WTC11 (cell line): ENCODE measurements at regions not wholly inside any gene's neighbourhood (a gene's known extent, or its start where the extent isn't known, plus 50 kb on each side); places are given as distances from the start of the nearest gene placed in this dataset.

Experiments
- ATAC-seq: fragments of 200-7000 bp; cut with Tn5 transposase; 2 replicates; pipeline ENCODE4 v1.10.0; 2021; ENCODE audit warnings: mild to moderate bottlenecking, moderate library complexity
- CTCF ChIA-PET: fragments of 300-600 bp; sonication (Branson Sonifier 250); formaldehyde crosslinking; loops from one replicate; lab custom pipeline; 2021; ENCODE audit warnings: antibody characterized with exemption; lab: Charles Lee
- POLR2A ChIA-PET: fragments of 350-600 bp; sonication (Branson Sonifier 250); formaldehyde crosslinking; loops from one replicate; lab custom pipeline; 2021; ENCODE audit warnings: antibody characterized with exemption; lab: Charles Lee
- DNase-seq: peaks from one replicate; pipeline ENCODE4 v3.0.0; 2021; ENCODE audit warnings: low spot score
- H3K27ac Mint-ChIP-seq: 2 replicates; pipeline ENCODE4 v1.8.0; 2021; ENCODE audit warnings: mixed read lengths
- H3K27me3 Mint-ChIP-seq: 2 replicates; pipeline ENCODE4 v1.8.0; 2021; ENCODE audit warnings: low read depth, mild to moderate bottlenecking, moderate library complexity, mixed read lengths
- H3K36me3 Mint-ChIP-seq: 2 replicates; pipeline ENCODE4 v1.8.0; 2021; ENCODE audit warnings: mixed read lengths
- H3K4me1 Mint-ChIP-seq: 2 replicates; pipeline ENCODE4 v1.8.0; 2022; ENCODE audit warnings: mixed read lengths
- H3K4me3 Mint-ChIP-seq: 2 replicates; pipeline ENCODE4 v1.8.0; 2021; ENCODE audit warnings: mild to moderate bottlenecking, moderate library complexity, mixed read lengths
- H3K9me3 Mint-ChIP-seq: 2 replicates; pipeline ENCODE4 v1.8.0; 2021; ENCODE audit warnings: mixed read lengths
- CBFB ChIP-seq: sonication (generic); formaldehyde crosslinking; IDR thresholded peaks from 2 replicates; pipeline ENCODE4 v1.8.1; 2022; ENCODE audit warnings: mild to moderate bottlenecking, low read depth, missing genetic modification reagents
- ETV6 ChIP-seq: sonication (generic); formaldehyde crosslinking; IDR thresholded peaks from 2 replicates; pipeline ENCODE4 v1.8.1; 2022; ENCODE audit warnings: mild to moderate bottlenecking, missing genetic modification reagents
- FOXP4 ChIP-seq: sonication (generic); formaldehyde crosslinking; IDR thresholded peaks from 2 replicates; pipeline ENCODE4 v1.8.0; 2022; ENCODE audit warnings: mild to moderate bottlenecking, missing genetic modification reagents
- JUN ChIP-seq: sonication (generic); formaldehyde crosslinking; IDR thresholded peaks from 2 replicates; pipeline ENCODE4 v1.8.0; 2023; ENCODE audit warnings: mild to moderate bottlenecking, missing genetic modification reagents
- MYBL2 ChIP-seq: sonication (generic); formaldehyde crosslinking; IDR thresholded peaks from 2 replicates; pipeline ENCODE4 v1.8.1; 2023; ENCODE audit warnings: mild to moderate bottlenecking, moderate library complexity, missing genetic modification reagents
- PRDM15 ChIP-seq: sonication (generic); formaldehyde crosslinking; IDR thresholded peaks from 2 replicates; pipeline ENCODE4 v1.8.0; 2022; ENCODE audit warnings: missing genetic modification reagents
- SP1 ChIP-seq: sonication (generic); formaldehyde crosslinking; conservative IDR thresholded peaks from 2 replicates; pipeline ENCODE4 v1.8.1; 2022; ENCODE audit warnings: missing genetic modification reagents
- TEAD1 ChIP-seq: sonication (generic); formaldehyde crosslinking; IDR thresholded peaks from 2 replicates; pipeline ENCODE4 v1.8.0; 2022; ENCODE audit warnings: mild to moderate bottlenecking, missing genetic modification reagents
- ZBTB21 ChIP-seq: sonication (generic); formaldehyde crosslinking; IDR thresholded peaks from 2 replicates; pipeline ENCODE4 v1.8.1; 2023; ENCODE audit warnings: mild to moderate bottlenecking, missing genetic modification reagents, borderline replicate concordance
- ZNF219 ChIP-seq: sonication (generic); formaldehyde crosslinking; IDR thresholded peaks from 2 replicates; pipeline ENCODE4 v1.8.0; 2023; ENCODE audit warnings: missing genetic modification reagents, mild to moderate bottlenecking, borderline replicate concordance
- ZNF416 ChIP-seq: fragments of 250-450 bp; sonication (Bioruptor Pico); IDR thresholded peaks from 2 replicates; pipeline ENCODE4 v1.9.0; 2021; ENCODE audit warnings: mild to moderate bottlenecking, inconsistent platforms
- ZNF423 ChIP-seq: fragments of 250-450 bp; sonication (Bioruptor Pico); IDR thresholded peaks from 2 replicates; pipeline ENCODE4 v2.1.2; 2022; ENCODE audit warnings: mild to moderate bottlenecking, moderate library complexity
- ZNF671 ChIP-seq: fragments of 250-450 bp; sonication (Bioruptor Pico); IDR thresholded peaks from 2 replicates; pipeline ENCODE4 v1.8.0; 2021; ENCODE audit warnings: mild to moderate bottlenecking
- TF ChIP-seq, protein P1 (sequence below): sonication (generic); formaldehyde crosslinking; IDR thresholded peaks from 2 replicates; pipeline ENCODE4 v1.8.1; 2023; ENCODE audit warnings: mild to moderate bottlenecking, missing genetic modification reagents
- TF ChIP-seq, protein P2 (sequence below): fragments of 250-450 bp; sonication (Bioruptor Pico); conservative IDR thresholded peaks from 2 replicates; pipeline ENCODE4 v1.9.0; 2021; ENCODE audit warnings: mild to moderate bottlenecking

DNA sequence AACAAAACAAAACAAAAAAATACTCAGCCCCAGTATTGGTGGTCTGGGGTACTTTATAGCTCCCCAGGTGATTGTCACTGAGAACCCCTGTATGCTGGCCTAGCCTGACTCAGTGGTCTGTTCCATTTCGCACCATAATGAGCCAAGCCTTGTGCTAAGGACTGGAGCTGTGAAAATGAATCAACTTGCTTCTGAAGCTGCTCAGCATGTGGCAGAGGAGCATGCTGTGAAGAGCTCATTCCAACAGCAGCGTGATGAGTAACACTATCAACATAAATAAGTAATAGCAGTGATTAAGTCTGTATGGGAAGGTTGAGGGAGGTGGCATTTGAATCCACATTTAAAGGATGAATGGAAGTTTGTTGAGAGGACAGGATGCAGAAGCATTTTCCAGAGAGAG, 67.2 kb upstream of the ATL2 start:
- Mint-ChIP-seq H3K9me3 (no peaks in the 10 kb centered on the region), H3K27me3 (peaks cover 31% of the 10 kb centered on the region), H3K4me3 (no peak overlapping the region), H3K27ac (peak overlapping the region; percentile 20), H3K4me1 (peaks cover 53% of the 10 kb centered on the region), H3K36me3 (no peaks in the 10 kb centered on the region)
- POLR2A ChIA-PET: interaction anchor here (0.9 kb wide), 1 partner anchor 67 kb away, joined by 5 read pairs; no protein-coding TSS in a partner anchor
- CTCF ChIA-PET: interaction anchor here (1.0 to 2.2 kb wide), 4 partner anchors 21 to 462 kb away, joined by 3 to 14 read pairs (median 6); no protein-coding TSS in a partner anchor
- TF ChIP-seq ZNF219 (CRISPR knock-in tag) (no peak), CBFB (CRISPR knock-in tag) (no peak), TEAD1 (peak; percentile 90; the same call in 1 of the 2 replicates), FOXP4 (CRISPR knock-in tag) (peak; percentile 48; the same call in 1 of the 2 replicates), ZBTB21 (CRISPR knock-in tag) (no peak), JUN (CRISPR knock-in tag) (no peak), MYBL2 (no peak), ZNF671 (CRISPR knock-in tag) (no peak), ZNF423 (peak; percentile 57; the same call in 1 of the 2 replicates), ETV6 (CRISPR knock-in tag) (no peak), SP1 (CRISPR knock-in tag) (no peak), ZNF416 (CRISPR knock-in tag) (no peak), PRDM15 (CRISPR knock-in tag) (no peak)
- TF ChIP-seq, protein P1, sequence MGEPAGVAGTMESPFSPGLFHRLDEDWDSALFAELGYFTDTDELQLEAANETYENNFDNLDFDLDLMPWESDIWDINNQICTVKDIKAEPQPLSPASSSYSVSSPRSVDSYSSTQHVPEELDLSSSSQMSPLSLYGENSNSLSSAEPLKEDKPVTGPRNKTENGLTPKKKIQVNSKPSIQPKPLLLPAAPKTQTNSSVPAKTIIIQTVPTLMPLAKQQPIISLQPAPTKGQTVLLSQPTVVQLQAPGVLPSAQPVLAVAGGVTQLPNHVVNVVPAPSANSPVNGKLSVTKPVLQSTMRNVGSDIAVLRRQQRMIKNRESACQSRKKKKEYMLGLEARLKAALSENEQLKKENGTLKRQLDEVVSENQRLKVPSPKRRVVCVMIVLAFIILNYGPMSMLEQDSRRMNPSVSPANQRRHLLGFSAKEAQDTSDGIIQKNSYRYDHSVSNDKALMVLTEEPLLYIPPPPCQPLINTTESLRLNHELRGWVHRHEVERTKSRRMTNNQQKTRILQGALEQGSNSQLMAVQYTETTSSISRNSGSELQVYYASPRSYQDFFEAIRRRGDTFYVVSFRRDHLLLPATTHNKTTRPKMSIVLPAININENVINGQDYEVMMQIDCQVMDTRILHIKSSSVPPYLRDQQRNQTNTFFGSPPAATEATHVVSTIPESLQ: no peak
- TF ChIP-seq, protein P2, sequence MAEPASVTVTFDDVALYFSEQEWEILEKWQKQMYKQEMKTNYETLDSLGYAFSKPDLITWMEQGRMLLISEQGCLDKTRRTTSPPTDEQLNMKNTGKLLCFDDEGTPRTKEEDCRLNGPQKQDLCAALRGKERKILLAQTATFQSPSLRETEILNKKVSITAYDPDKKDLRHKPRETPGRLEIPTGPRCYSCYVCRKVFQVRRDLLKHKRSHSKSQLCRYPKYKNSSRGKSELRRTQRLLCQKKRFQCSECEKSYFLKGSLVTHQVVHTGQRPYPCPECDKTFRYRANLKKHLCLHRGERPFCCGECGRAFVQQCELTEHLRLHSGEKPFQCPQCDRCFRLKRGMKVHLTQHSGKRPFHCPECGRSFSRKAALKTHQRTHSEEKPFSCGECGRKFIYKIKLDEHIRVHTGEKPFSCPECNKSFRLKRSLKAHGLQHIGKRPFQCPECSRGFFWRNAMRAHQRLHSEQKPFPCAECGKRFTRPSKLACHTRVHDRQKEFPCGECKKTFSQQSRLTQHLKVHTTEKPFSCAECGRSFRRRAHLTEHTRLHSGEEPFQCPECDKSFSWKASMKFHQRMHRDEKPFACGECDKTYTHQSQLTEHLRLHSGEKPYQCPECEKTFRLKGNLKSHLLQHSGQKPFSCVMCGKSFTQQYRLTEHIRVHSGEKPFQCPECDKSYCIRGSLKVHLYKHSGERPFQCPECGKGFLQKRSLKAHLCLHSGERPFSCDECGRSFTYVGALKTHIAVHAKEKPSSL (CRISPR knock-in tag): no peak
- DNase-seq (peak; percentile 49), ATAC-seq (peak; percentile 76)
